A549 (cell line): ENCODE measurements at regions not wholly inside any gene's neighbourhood (a gene's known extent, or its start where the extent isn't known, plus 50 kb on each side); places are given as distances from the start of the nearest gene placed in this dataset.

Experiments used
- BHLHE40 ChIP-seq: IDR thresholded peaks from 2 replicates; pipeline ENCODE4 v1.6.1; 2012; ENCODE audit warnings: low read depth, low read length, inconsistent platforms
- CBX8 ChIP-seq: fragments of 200-600 bp; sonication (generic); IDR thresholded peaks from 2 replicates; pipeline ENCODE4 v1.6.1; 2016
- CEBPB ChIP-seq, 2 experiments: fragments of >200 bp in 1 of 2; sonication (Bioruptor Twin) in 1 of 2; formaldehyde crosslinking in 1 of 2; IDR thresholded peaks; 2 replicates each; pipeline ENCODE4 v1.6.1; 2012 to 2016
- CTCF ChIP-seq: fragments of >200 bp; sonication (Bioruptor Twin); formaldehyde crosslinking; IDR thresholded peaks from 3 replicates; pipeline ENCODE4 v1.5.1; 2016
- GATA3 ChIP-seq: IDR thresholded peaks from 2 replicates; pipeline ENCODE4 v1.6.1; 2012; ENCODE audit warnings: borderline replicate concordance
- POLR2A ChIP-seq: IDR thresholded peaks from 2 replicates; pipeline ENCODE4 v1.6.1; 2012; ENCODE audit warnings: mild to moderate bottlenecking, low read length
- RAD21 ChIP-seq, 2 experiments: fragments of >200 bp in 1 of 2; sonication (Bioruptor Twin) in 1 of 2; formaldehyde crosslinking in 1 of 2; IDR thresholded peaks in 1 of 2; conservative IDR thresholded peaks in 1 of 2; 2 replicates in 1 of 2; 3 replicates in 1 of 2; pipeline ENCODE4 v1.6.1; 2012 to 2018; ENCODE audit warnings: inconsistent platforms in 1 of 2
- TF ChIP-seq, protein P1 (sequence below): fragments of 250-450 bp; sonication (Bioruptor Pico); IDR thresholded peaks from 2 replicates; pipeline ENCODE4 v1.5.0; 2021; ENCODE audit warnings: mild to moderate bottlenecking, moderate library complexity, borderline replicate concordance
- TF ChIP-seq, protein P2 (sequence below): IDR thresholded peaks from 2 replicates; pipeline ENCODE4 v1.6.1; 2012
- TF ChIP-seq, protein P3 (sequence below): IDR thresholded peaks from 2 replicates; pipeline ENCODE4 v1.6.1; 2012
- TF ChIP-seq, protein P4 (sequence below): fragments of 150-350 bp; IDR thresholded peaks from 2 replicates; pipeline ENCODE4 v1.6.1; 2014; ENCODE audit warnings: low read depth, mild to moderate bottlenecking, low read length

- no peak for TF ChIP-seq BHLHE40
- TF ChIP-seq, protein P1, sequence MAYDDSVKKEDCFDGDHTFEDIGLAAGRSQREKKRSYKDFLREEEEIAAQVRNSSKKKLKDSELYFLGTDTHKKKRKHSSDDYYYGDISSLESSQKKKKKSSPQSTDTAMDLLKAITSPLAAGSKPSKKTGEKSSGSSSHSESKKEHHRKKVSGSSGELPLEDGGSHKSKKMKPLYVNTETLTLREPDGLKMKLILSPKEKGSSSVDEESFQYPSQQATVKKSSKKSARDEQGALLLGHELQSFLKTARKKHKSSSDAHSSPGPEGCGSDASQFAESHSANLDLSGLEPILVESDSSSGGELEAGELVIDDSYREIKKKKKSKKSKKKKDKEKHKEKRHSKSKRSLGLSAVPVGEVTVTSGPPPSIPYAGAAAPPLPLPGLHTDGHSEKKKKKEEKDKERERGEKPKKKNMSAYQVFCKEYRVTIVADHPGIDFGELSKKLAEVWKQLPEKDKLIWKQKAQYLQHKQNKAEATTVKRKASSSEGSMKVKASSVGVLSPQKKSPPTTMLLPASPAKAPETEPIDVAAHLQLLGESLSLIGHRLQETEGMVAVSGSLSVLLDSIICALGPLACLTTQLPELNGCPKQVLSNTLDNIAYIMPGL (CRISPR knock-in tag) = no peak
- no peak for TF ChIP-seq CEBPB (IDR thresholded peaks at IDR 0.05)
- TF ChIP-seq, protein P2, sequence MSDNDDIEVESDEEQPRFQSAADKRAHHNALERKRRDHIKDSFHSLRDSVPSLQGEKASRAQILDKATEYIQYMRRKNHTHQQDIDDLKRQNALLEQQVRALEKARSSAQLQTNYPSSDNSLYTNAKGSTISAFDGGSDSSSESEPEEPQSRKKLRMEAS = no peak
- TF ChIP-seq, protein P3, sequence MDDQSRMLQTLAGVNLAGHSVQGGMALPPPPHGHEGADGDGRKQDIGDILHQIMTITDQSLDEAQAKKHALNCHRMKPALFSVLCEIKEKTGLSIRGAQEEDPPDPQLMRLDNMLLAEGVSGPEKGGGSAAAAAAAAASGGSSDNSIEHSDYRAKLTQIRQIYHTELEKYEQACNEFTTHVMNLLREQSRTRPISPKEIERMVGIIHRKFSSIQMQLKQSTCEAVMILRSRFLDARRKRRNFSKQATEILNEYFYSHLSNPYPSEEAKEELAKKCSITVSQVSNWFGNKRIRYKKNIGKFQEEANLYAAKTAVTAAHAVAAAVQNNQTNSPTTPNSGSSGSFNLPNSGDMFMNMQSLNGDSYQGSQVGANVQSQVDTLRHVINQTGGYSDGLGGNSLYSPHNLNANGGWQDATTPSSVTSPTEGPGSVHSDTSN = no peak
- TF ChIP-seq GATA3 = no peak
- TF ChIP-seq POLR2A = no peak
- TF ChIP-seq CTCF = no peak
- TF ChIP-seq, protein P4, sequence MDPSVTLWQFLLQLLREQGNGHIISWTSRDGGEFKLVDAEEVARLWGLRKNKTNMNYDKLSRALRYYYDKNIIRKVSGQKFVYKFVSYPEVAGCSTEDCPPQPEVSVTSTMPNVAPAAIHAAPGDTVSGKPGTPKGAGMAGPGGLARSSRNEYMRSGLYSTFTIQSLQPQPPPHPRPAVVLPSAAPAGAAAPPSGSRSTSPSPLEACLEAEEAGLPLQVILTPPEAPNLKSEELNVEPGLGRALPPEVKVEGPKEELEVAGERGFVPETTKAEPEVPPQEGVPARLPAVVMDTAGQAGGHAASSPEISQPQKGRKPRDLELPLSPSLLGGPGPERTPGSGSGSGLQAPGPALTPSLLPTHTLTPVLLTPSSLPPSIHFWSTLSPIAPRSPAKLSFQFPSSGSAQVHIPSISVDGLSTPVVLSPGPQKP = no peak
- TF ChIP-seq CBX8 = no peak
- no peak for TF ChIP-seq RAD21 (conservative IDR thresholded peaks at IDR 0.05 in 1 of 2, IDR thresholded peaks at IDR 0.05 in 1 of 2)
Observed at GRCh38 chr6:11919771-11920440, 92.2 kb upstream of the HIVEP1 start.
